ENCODE measurements at regions not wholly inside any gene's neighbourhood (a gene's known extent, or its start where the extent isn't known, plus 50 kb on each side); places are given as distances from the start of the nearest gene placed in this dataset.

GRCh38 chr10:63057509-63057908 lies 75.6 kb upstream of the NRBF2 start:
- no peak for TF ChIP-seq CTCF (IDR thresholded peaks at IDR 0.05)
- TF ChIP-seq POLR2A (IDR thresholded peaks at IDR 0.05): no peak
